ENCODE measurements at regions not wholly inside any gene's neighbourhood (a gene's known extent, or its start where the extent isn't known, plus 50 kb on each side); places are given as distances from the start of the nearest gene placed in this dataset.

GRCh38 chr5:93062548-93062947 lies 518.5 kb downstream of the NR2F1-AS1 start:
- ChIA-PET CTCF (no interaction called here), POLR2A (no interaction called here)
- no peak for DNase-seq (ENCODE audit: low read depth, low spot score)
- no peaks in the 10 kb centered on the region for H3K36me3 ChIP-seq (ENCODE audit: control insufficient read depth, insufficient read depth, low read length)
- BruUV-seq (replicated peaks), result no TSS peak
- H3K4me3 ChIP-seq (ENCODE audit: low read depth in 2 of 2, low read length in 2 of 2), result no peak overlapping the region
- H3K9me3 ChIP-seq (ENCODE audit: control insufficient read depth, insufficient read depth, low read depth, low read length), result no peaks in the 10 kb centered on the region
- ATAC-seq, result no peak
- in situ Hi-C loops (cut with HindIII; ENCODE audit: low pct_unique_long_range_greater_than_20kb, low sequenced_read_pairs) (no loop called here), intact Hi-C loops (cut with micrococcal nuclease; ENCODE audit: unreplicated experiment) (no loop called here)
- H3K27me3 ChIP-seq (ENCODE audit: control insufficient read depth, insufficient read depth, low read length), result no peaks in the 10 kb centered on the region
- no peak overlapping the region; the same call in 1 of the 2 replicates for H3K27ac ChIP-seq (ENCODE audit: low read length)
- no peaks in the 10 kb centered on the region; the same call in 1 of the 2 replicates for H3K4me1 ChIP-seq (ENCODE audit: control insufficient read depth, insufficient read depth, low read length)
- TF ChIP-seq POLR2AphosphoS5 (IDR thresholded peaks at IDR 0.05; ENCODE audit: low read depth, low read length) (no peak), REST (IDR thresholded peaks at IDR 0.05; ENCODE audit: insufficient read depth in 1 of 2, low read depth in 2 of 2, low read length in 1 of 2) (no peak), CTCF (IDR thresholded peaks at IDR 0.05) (peak; percentile 33; the same call in 1 of the 2 replicates)

- POLR2A ChIA-PET, result no interaction called here
- Histone ChIP-seq H3K27me3 (ENCODE audit: control insufficient read depth, insufficient read depth, low read length) (no peaks in the 10 kb centered on the region), H3K36me3 (ENCODE audit: control insufficient read depth, insufficient read depth, low read length) (no peaks in the 10 kb centered on the region), H3K4me3 (ENCODE audit: low read depth in 2 of 2, low read length in 2 of 2) (no peak overlapping the region), H3K27ac (ENCODE audit: low read length) (peak overlapping the region; percentile 71; the same call in 1 of the 2 replicates), H3K9me3 (ENCODE audit: control insufficient read depth, insufficient read depth, low read depth, low read length) (peaks cover 7% of the 10 kb centered on the region; the same call in 1 of the 2 replicates), H3K4me1 (ENCODE audit: control insufficient read depth, insufficient read depth, low read length) (no peaks in the 10 kb centered on the region; the same call in 1 of the 2 replicates)
- intact Hi-C loops (cut with micrococcal nuclease; ENCODE audit: unreplicated experiment) (no loop called here), in situ Hi-C loops (cut with HindIII; ENCODE audit: low pct_unique_long_range_greater_than_20kb, low sequenced_read_pairs) (no loop called here)
- TF ChIP-seq REST (IDR thresholded peaks at IDR 0.05; ENCODE audit: insufficient read depth in 1 of 2, low read depth in 2 of 2, low read length in 1 of 2), result no peak
- BruUV-seq (replicated peaks), result no TSS peak
- no peak for DNase-seq (ENCODE audit: low read depth, low spot score)
- CTCF ChIA-PET, result no interaction called here
- no peak for ATAC-seq
Observed at GRCh38 chr5:93058309-93058708, 522.7 kb downstream of the NR2F1-AS1 start.
